SU-DHL-6 (cell line): ENCODE measurements at regions not wholly inside any gene's neighbourhood (a gene's known extent, or its start where the extent isn't known, plus 50 kb on each side); places are given as distances from the start of the nearest gene placed in this dataset.

ENCODE experiments used
- H2AFZ ChIP-seq: fragments of 200-600 bp; sonication (generic); 2 replicates; pipeline ENCODE4 v1.6.1; 2014; ENCODE audit warnings: low read depth, mild to moderate bottlenecking, moderate library complexity, mixed read lengths, antibody characterized with exemption, low read length; ENCODE audit not compliant: severe bottlenecking
- H3F3A ChIP-seq: fragments of 200-600 bp; shearing (Covaris generic); 2 replicates; pipeline ENCODE4 v1.6.0; 2016; ENCODE audit warnings: antibody characterized with exemption, mild to moderate bottlenecking; ENCODE audit not compliant: insufficient read depth
- H3K27ac ChIP-seq: fragments of 200-600 bp; sonication (generic); 2 replicates; pipeline ENCODE4 v1.5.1; 2016; ENCODE audit warnings: low read depth, mild to moderate bottlenecking, low read length, moderate library complexity, mixed read lengths
- H3K27me3 ChIP-seq: fragments of 200-600 bp; sonication (generic), shearing (Covaris generic); 2 replicates; pipeline ENCODE4 v1.6.0; 2014; ENCODE audit warnings: mild to moderate bottlenecking, low read length
- H3K36me3 ChIP-seq: fragments of 200-600 bp; sonication (generic); 2 replicates; pipeline ENCODE4 v1.6.1; 2014; ENCODE audit warnings: mild to moderate bottlenecking, low read length, mixed read lengths
- H3K4me2 ChIP-seq: fragments of 300-600, 200-600 bp; shearing (Covaris generic), sonication (generic); 2 replicates; pipeline ENCODE4 v1.6.0; 2014; ENCODE audit warnings: low read length, low read depth, mild to moderate bottlenecking; ENCODE audit not compliant: poor library complexity, severe bottlenecking
- H3K4me3 ChIP-seq: fragments of 200-600 bp; sonication (generic); 2 replicates; pipeline ENCODE4 v1.5.1; 2014; ENCODE audit warnings: antibody characterized with exemption, low read length, mild to moderate bottlenecking, mixed read lengths; ENCODE audit not compliant: insufficient read depth, poor library complexity, severe bottlenecking
- H3K79me2 ChIP-seq: fragments of 200-600 bp; sonication (generic); 2 replicates; pipeline ENCODE4 v1.6.1; 2014; ENCODE audit warnings: mild to moderate bottlenecking, low read length, moderate library complexity; ENCODE audit not compliant: insufficient read depth
- H3K9ac ChIP-seq: fragments of 200-600 bp; sonication (generic); 2 replicates; pipeline ENCODE4 v1.7.0; 2014; ENCODE audit warnings: mild to moderate bottlenecking, low read length
- H3K9me2 ChIP-seq: fragments of 200-600 bp; sonication (generic); replicated peaks from 2 replicates; pipeline ENCODE4 v1.6.1; 2014; ENCODE audit warnings: low read length; ENCODE audit not compliant: insufficient read depth
- H3K9me3 ChIP-seq: fragments of 200-600 bp; sonication (generic); 2 replicates; pipeline ENCODE4 v1.6.1; 2014; ENCODE audit warnings: low read length, mixed read lengths; ENCODE audit not compliant: insufficient read depth
- H4K20me1 ChIP-seq: fragments of 200-600 bp; sonication (generic); 2 replicates; pipeline ENCODE4 v1.6.1; 2014; ENCODE audit warnings: low read depth, mild to moderate bottlenecking, antibody characterized with exemption, low read length, moderate library complexity, mixed read lengths
- CTCF ChIP-seq: fragments of 200-600 bp; sonication (generic); IDR thresholded peaks from one replicate; pipeline ENCODE4 v1.5.1; 2017; ENCODE audit warnings: antibody characterized with exemption, mild to moderate bottlenecking, low read length, moderate library complexity; ENCODE audit not compliant: insufficient read depth, poor library complexity, severe bottlenecking
- EZH2phosphoT487 ChIP-seq: fragments of 200-600 bp; sonication (generic), shearing (Covaris generic); conservative IDR thresholded peaks from 2 replicates; pipeline ENCODE4 v1.6.1; 2018; ENCODE audit warnings: mild to moderate bottlenecking, antibody characterized with exemption, low read length, moderate library complexity, mixed read lengths

DNA sequence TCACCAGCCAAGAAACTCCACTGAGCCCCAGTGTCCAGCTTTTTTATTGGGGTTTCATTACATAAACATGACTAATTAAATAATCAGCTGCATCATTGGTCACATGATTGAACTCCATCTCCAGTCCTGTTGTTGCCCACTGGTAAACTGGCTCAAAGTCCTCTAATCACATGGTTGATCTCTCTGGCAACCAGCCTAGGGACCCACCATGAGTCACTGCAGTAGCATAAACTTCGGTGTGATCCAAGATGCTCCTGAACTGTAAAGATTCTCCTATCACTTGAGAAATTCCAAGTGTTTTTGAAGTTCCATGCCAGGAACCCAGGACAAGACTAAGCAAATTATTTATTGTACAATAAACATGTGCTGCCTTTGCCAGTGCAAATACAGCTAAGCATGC is 130.4 kb upstream of the AUTS2 start:
- Histone ChIP-seq H3K9ac (no peak overlapping the region), H3K9me2 (no peaks in the 10 kb centered on the region), H3K9me3 (peaks cover 15% of the 10 kb centered on the region; the same call in 1 of the 2 replicates), H3K27me3 (no peaks in the 10 kb centered on the region), H3K36me3 (0 out of 2 replicates have a peak, but pooled peaks cover 5% of the 10 kb centered on the region), H2AFZ (no peak overlapping the region), H3K4me2 (no peak overlapping the region), H3F3A (no peaks in the 10 kb centered on the region), H3K4me3 (no peak overlapping the region), H3K79me2 (no peaks in the 10 kb centered on the region), H3K27ac (no peak overlapping the region), H4K20me1 (no peaks in the 10 kb centered on the region)
- TF ChIP-seq CTCF, result no peak
- no peak for TF ChIP-seq EZH2phosphoT487

- Histone ChIP-seq H4K20me1 (no peaks in the 10 kb centered on the region), H3K27me3 (no peaks in the 10 kb centered on the region), H3K36me3 (no peaks in the 10 kb centered on the region), H3K79me2 (no peaks in the 10 kb centered on the region), H3K4me2 (no peak overlapping the region), H2AFZ (no peak overlapping the region), H3K4me3 (no peak overlapping the region), H3K9ac (no peak overlapping the region), H3K27ac (no peak overlapping the region), H3K9me3 (no peaks in the 10 kb centered on the region), H3F3A (no peaks in the 10 kb centered on the region), H3K9me2 (no peaks in the 10 kb centered on the region)
- TF ChIP-seq CTCF (no peak), EZH2phosphoT487 (no peak)
These were observed 121.9 kb upstream of the AUTS2 start for GRCh38 chr7:69476416-69476815.

- no peak for TF ChIP-seq EZH2phosphoT487
- TF ChIP-seq CTCF, result no peak
- Histone ChIP-seq H2AFZ (no peak overlapping the region), H4K20me1 (no peaks in the 10 kb centered on the region), H3K79me2 (no peaks in the 10 kb centered on the region), H3K9me3 (no peaks in the 10 kb centered on the region), H3K36me3 (no peaks in the 10 kb centered on the region), H3K27me3 (no peaks in the 10 kb centered on the region), H3F3A (no peaks in the 10 kb centered on the region), H3K27ac (no peak overlapping the region), H3K4me3 (no peak overlapping the region), H3K4me2 (no peak overlapping the region), H3K9me2 (no peaks in the 10 kb centered on the region), H3K9ac (no peak overlapping the region)
These were observed 115.6 kb upstream of the AUTS2 start for GRCh38 chr7:69482676-69483075.
